ENCODE measurements at regions not wholly inside any gene's neighbourhood (a gene's known extent, or its start where the extent isn't known, plus 50 kb on each side); places are given as distances from the start of the nearest gene placed in this dataset.

- Histone ChIP-seq H2AFZ (ENCODE audit: low read length) (no peak overlapping the region), H3K9me2 (ENCODE audit: insufficient read depth, low read length) (no peaks in the 10 kb centered on the region), H3K4me1 (ENCODE audit: insufficient read depth, low read length, poor library complexity, severe bottlenecking) (no peaks in the 10 kb centered on the region), H3K9me3 (ENCODE audit: low read length) (no peaks in the 10 kb centered on the region), H3K4me3 (ENCODE audit: low read depth, low read length, poor library complexity, severe bottlenecking) (no peak overlapping the region), H4K20me1 (ENCODE audit: insufficient read depth, low read length) (no peaks in the 10 kb centered on the region), H3K79me2 (ENCODE audit: insufficient read depth, low read depth, low read length) (no peaks in the 10 kb centered on the region), H3K4me2 (ENCODE audit: low read length) (no peak overlapping the region), H3K36me3 (ENCODE audit: insufficient read depth, low read length) (no peaks in the 10 kb centered on the region), H3K27ac (ENCODE audit: low read depth, low read length, poor library complexity, severe bottlenecking) (no peak overlapping the region)
- ChIA-PET POLR2A (interaction anchor here (0.5 kb wide), 1 partner anchor 883 kb away, joined by 8 read pairs; no protein-coding TSS in a partner anchor), CTCF (ENCODE audit: unreplicated experiment) (no interaction called here)
- no TSS peak for BruUV-seq (replicated peaks)
- intact Hi-C loops (cut with micrococcal nuclease; ENCODE audit: unreplicated experiment): no loop called here
- no peak for DNase-seq (ENCODE audit: low spot score)
- TF ChIP-seq EZH2phosphoT487 (IDR thresholded peaks at IDR 0.05; ENCODE audit: borderline replicate concordance, low read depth, low read length) (no peak), CTCF (conservative IDR thresholded peaks at IDR 0.05; ENCODE audit: low read length) (no peak)
These were observed 97.8 kb upstream of the CPLX2 start for GRCh38 chr5:175773534-175774070.

- DNase-seq (ENCODE audit: low spot score): no peak
- ChIA-PET POLR2A (interaction anchor here (0.5 to 0.6 kb wide), 2 partner anchors 96 to 881 kb away, joined by 5 to 6 read pairs; partner anchors contain the start of gene CPLX2), CTCF (ENCODE audit: unreplicated experiment) (no interaction called here)
- H4K20me1 ChIP-seq (ENCODE audit: insufficient read depth, low read length): no peaks in the 10 kb centered on the region
- no peaks in the 10 kb centered on the region for H3K9me2 ChIP-seq (ENCODE audit: insufficient read depth, low read length)
- no peak overlapping the region for H3K27ac ChIP-seq (ENCODE audit: low read depth, low read length, poor library complexity, severe bottlenecking)
- H3K4me3 ChIP-seq (ENCODE audit: low read depth, low read length, poor library complexity, severe bottlenecking): no peak overlapping the region
- H3K4me2 ChIP-seq (ENCODE audit: low read length): no peak overlapping the region
- no peak overlapping the region for H2AFZ ChIP-seq (ENCODE audit: low read length)
- intact Hi-C loops (cut with micrococcal nuclease; ENCODE audit: unreplicated experiment): no loop called here
- H3K4me1 ChIP-seq (ENCODE audit: insufficient read depth, low read length, poor library complexity, severe bottlenecking): no peaks in the 10 kb centered on the region
- no peaks in the 10 kb centered on the region for H3K36me3 ChIP-seq (ENCODE audit: insufficient read depth, low read length)
- TF ChIP-seq EZH2phosphoT487 (IDR thresholded peaks at IDR 0.05; ENCODE audit: borderline replicate concordance, low read depth, low read length): no peak
- no peak for TF ChIP-seq CTCF (conservative IDR thresholded peaks at IDR 0.05; ENCODE audit: low read length)
- BruUV-seq (replicated peaks): no TSS peak
- no peaks in the 10 kb centered on the region for H3K9me3 ChIP-seq (ENCODE audit: low read length)
- H3K79me2 ChIP-seq (ENCODE audit: insufficient read depth, low read depth, low read length): no peaks in the 10 kb centered on the region
These were observed 96.0 kb upstream of the CPLX2 start for GRCh38 chr5:175775416-175775815.

GRCh38 chr5:175778951-175779503, 92.4 kb upstream of the CPLX2 start:
- Histone ChIP-seq H3K36me3 (ENCODE audit: insufficient read depth, low read length) (no peaks in the 10 kb centered on the region), H3K9me2 (ENCODE audit: insufficient read depth, low read length) (no peaks in the 10 kb centered on the region), H3K4me1 (ENCODE audit: insufficient read depth, low read length, poor library complexity, severe bottlenecking) (no peaks in the 10 kb centered on the region), H2AFZ (ENCODE audit: low read length) (no peak overlapping the region), H4K20me1 (ENCODE audit: insufficient read depth, low read length) (no peaks in the 10 kb centered on the region), H3K27ac (ENCODE audit: low read depth, low read length, poor library complexity, severe bottlenecking) (no peak overlapping the region), H3K9me3 (ENCODE audit: low read length) (no peaks in the 10 kb centered on the region), H3K4me3 (ENCODE audit: low read depth, low read length, poor library complexity, severe bottlenecking) (no peak overlapping the region), H3K79me2 (ENCODE audit: insufficient read depth, low read depth, low read length) (no peaks in the 10 kb centered on the region), H3K4me2 (ENCODE audit: low read length) (no peak overlapping the region)
- ChIA-PET CTCF (ENCODE audit: unreplicated experiment) (no interaction called here), POLR2A (no interaction called here)
- no TSS peak for BruUV-seq (replicated peaks)
- no peak for TF ChIP-seq EZH2phosphoT487 (IDR thresholded peaks at IDR 0.05; ENCODE audit: borderline replicate concordance, low read depth, low read length)
- no peak for TF ChIP-seq CTCF (conservative IDR thresholded peaks at IDR 0.05; ENCODE audit: low read length)
- no peak for DNase-seq (ENCODE audit: low spot score)
- intact Hi-C loops (cut with micrococcal nuclease; ENCODE audit: unreplicated experiment): no loop called here

Measured in OCI-LY7 (cell line).